IMR-90 (cell line): ENCODE measurements at regions not wholly inside any gene's neighbourhood (a gene's known extent, or its start where the extent isn't known, plus 50 kb on each side); places are given as distances from the start of the nearest gene placed in this dataset.

Experiments used
- ATAC-seq: fragments of 200-7000 bp; cut with Tn5 transposase; 2 replicates; pipeline ENCODE4 v1.9.1; 2020; ENCODE audit warnings: low read depth, mild to moderate bottlenecking, moderate library complexity
- BruUV-seq: library from RNA; stranded (reverse); fragments of 400-500 nt; replicated peaks from 2 replicates; lab custom pipeline; 2021; lab: Mats Ljungman, UMichigan
- CTCF ChIA-PET: fragments of 300-600 bp; formaldehyde crosslinking; extraction: SDS; loops from one replicate; lab custom pipeline; 2021; ENCODE audit warnings: antibody characterized with exemption; lab: Yijun Ruan, JAX
- POLR2A ChIA-PET: fragments of 300-600 bp; sonication (Branson Sonifier 250); formaldehyde crosslinking; loops from one replicate; lab custom pipeline; 2022; ENCODE audit warnings: antibody characterized with exemption; ENCODE audit not compliant: unreplicated experiment; lab: Charles Lee
- DNase-seq: peaks from one replicate; pipeline ENCODE4 v3.0.0; 2013
- H2AFZ ChIP-seq: replicated peaks from 2 replicates; pipeline ENCODE3; 2013; ENCODE audit warnings: low read length, mild to moderate bottlenecking; ENCODE audit not compliant: poor library complexity
- H2AK5ac ChIP-seq: 2 replicates; pipeline ENCODE4 v1.6.1; 2013; ENCODE audit warnings: low read depth, low read length, inconsistent platforms
- H2AK9ac ChIP-seq: replicated peaks from 2 replicates; pipeline ENCODE3; 2013; ENCODE audit warnings: mild to moderate bottlenecking, low read depth, low read length, moderate library complexity; ENCODE audit not compliant: poor library complexity
- H2BK120ac ChIP-seq: 2 replicates; pipeline ENCODE4 v1.6.1; 2013; ENCODE audit warnings: low read depth, low read length, inconsistent platforms
- H2BK15ac ChIP-seq: 3 replicates; pipeline ENCODE4 v1.6.1; 2013; ENCODE audit warnings: low read depth, low read length, inconsistent platforms
- H2BK20ac ChIP-seq: 2 replicates; pipeline ENCODE4 v1.6.1; 2013; ENCODE audit warnings: low read depth, mild to moderate bottlenecking, inconsistent platforms, low read length, moderate library complexity
- H2BK5ac ChIP-seq: 2 replicates; pipeline ENCODE4 v1.6.1; 2013; ENCODE audit warnings: mild to moderate bottlenecking, low read depth, low read length, inconsistent platforms; ENCODE audit not compliant: poor library complexity, severe bottlenecking
- H3K14ac ChIP-seq: replicated peaks from 2 replicates; pipeline ENCODE4 v1.6.1; 2013; ENCODE audit warnings: low read depth, low read length, inconsistent platforms
- H3K18ac ChIP-seq: 2 replicates; pipeline ENCODE4 v1.6.1; 2013; ENCODE audit warnings: low read depth, low read length, control low read depth
- H3K23ac ChIP-seq: 2 replicates; pipeline ENCODE4 v1.6.1; 2013; ENCODE audit warnings: low read depth, low read length, inconsistent platforms
- H3K27ac ChIP-seq: 2 replicates; pipeline ENCODE4 v1.5.1; 2013; ENCODE audit warnings: mild to moderate bottlenecking, control low read depth, low read length; ENCODE audit not compliant: insufficient read depth
- H3K27me3 ChIP-seq: 2 replicates; pipeline ENCODE4 v1.6.1; 2013; ENCODE audit warnings: low read length; ENCODE audit not compliant: control insufficient read depth, insufficient read depth
- H3K36me3 ChIP-seq: 2 replicates; pipeline ENCODE4 v1.6.1; 2013; ENCODE audit warnings: low read length, mixed read lengths; ENCODE audit not compliant: control insufficient read depth, insufficient read depth
- H3K4ac ChIP-seq: 2 replicates; pipeline ENCODE4 v1.6.1; 2013; ENCODE audit warnings: low read depth, low read length, inconsistent platforms
- H3K4me1 ChIP-seq: 2 replicates; pipeline ENCODE4 v1.6.1; 2013; ENCODE audit warnings: low read length, mixed read lengths; ENCODE audit not compliant: control insufficient read depth, insufficient read depth
- H3K4me2 ChIP-seq: 2 replicates; pipeline ENCODE4 v1.6.1; 2013; ENCODE audit warnings: low read depth, mild to moderate bottlenecking, control low read depth, low read length, moderate library complexity
- H3K4me3 ChIP-seq: 2 replicates; pipeline ENCODE4 v1.5.1; 2013; ENCODE audit warnings: low read depth, mild to moderate bottlenecking, control low read depth, low read length, moderate library complexity; ENCODE audit not compliant: insufficient read depth
- H3K56ac ChIP-seq: 2 replicates; pipeline ENCODE4 v1.6.1; 2013; ENCODE audit warnings: low read length, inconsistent platforms; ENCODE audit not compliant: insufficient read depth; ENCODE audit errors: extremely low read depth
- H3K79me1 ChIP-seq, 2 experiments: 2 replicates each; pipeline ENCODE4 v1.6.1; 2013; ENCODE audit warnings: low read length in 2 of 2, inconsistent platforms in 1 of 2, low read depth in 1 of 2
- H3K9ac ChIP-seq: 2 replicates; pipeline ENCODE4 v1.6.1; 2013; ENCODE audit warnings: low read depth, low read length, control low read depth
- H3K9me1 ChIP-seq: 2 replicates; pipeline ENCODE4 v1.6.1; 2013; ENCODE audit warnings: low read length, inconsistent platforms; ENCODE audit not compliant: insufficient read depth
- H3K9me3 ChIP-seq: 2 replicates; pipeline ENCODE4 v1.6.1; 2013; ENCODE audit warnings: low read length; ENCODE audit not compliant: control insufficient read depth, insufficient read depth
- H4K20me1 ChIP-seq: 2 replicates; pipeline ENCODE4 v1.6.1; 2013; ENCODE audit warnings: low read length, inconsistent platforms; ENCODE audit not compliant: insufficient read depth
- H4K5ac ChIP-seq: 2 replicates; pipeline ENCODE4 v1.6.1; 2013; ENCODE audit warnings: mild to moderate bottlenecking, low read depth, low read length, control low read depth
- H4K8ac ChIP-seq, 2 experiments: 2 replicates each; pipeline ENCODE4 v1.6.1; 2013; ENCODE audit warnings: low read depth in 2 of 2, low read length in 2 of 2, control low read depth in 1 of 2, inconsistent platforms in 1 of 2
- H4K91ac ChIP-seq: 2 replicates; pipeline ENCODE4 v1.6.1; 2013; ENCODE audit warnings: low read depth, low read length, inconsistent platforms; ENCODE audit not compliant: insufficient read depth
- CEBPB ChIP-seq: IDR thresholded peaks from 2 replicates; pipeline ENCODE4 v1.6.1; 2012; ENCODE audit warnings: low read depth, low read length, improper control_type of control experiment
- USF2 ChIP-seq: fragments of 150-350 bp; IDR thresholded peaks from 2 replicates; pipeline ENCODE4 v1.6.1; 2017; ENCODE audit warnings: mild to moderate bottlenecking, antibody characterized with exemption, low read length, low read depth
- WGBS, 2 experiments: methylation state at CpG; one replicate each; pipeline versions ENCODE4 v1.1.5 to v1.1.7; 2013; ENCODE audit warnings: missing lambda C conversion rate in 2 of 2; ENCODE audit not compliant: insufficient read length in 1 of 2; ENCODE audit errors: extremely low coverage in 2 of 2; 5-methylcytosine and 5-hydroxymethylcytosine counted together
- dilution Hi-C: fragments of 300-500 bp; cut with HindIII; formaldehyde crosslinking; loops from one replicate; pipeline ENCODE4 v1.14.3; 2018; ENCODE audit warnings: low sequenced_read_pairs; ENCODE audit not compliant: unreplicated experiment
- in situ Hi-C: fragments of 300-500 bp; cut with MboI; formaldehyde crosslinking; loops from 3 replicates; pipeline ENCODE4 v1.14.3; 2019; ENCODE audit warnings: low sequenced_read_pairs, inconsistent platforms, mixed read lengths
- intact Hi-C: fragments of 100-400 bp; cut with micrococcal nuclease; formaldehyde crosslinking; loops from 2 replicates; pipeline ENCODE4 v1.10.0; 2022

GRCh38 chr13:37326334-37326733 is 220.9 kb upstream of the CSNK1A1L start:
- intact Hi-C loops (no loop called here), dilution Hi-C loops (no loop called here), in situ Hi-C loops (no loop called here)
- BruUV-seq, result no TSS peak
- H3K4me2 ChIP-seq, result no peak overlapping the region; the same call in 1 of the 2 replicates
- H3K79me1 ChIP-seq, result no peaks in the 10 kb centered on the region
- H2AK5ac ChIP-seq, result no peak overlapping the region
- CTCF ChIA-PET, result no interaction called here
- H4K91ac ChIP-seq, result no peak overlapping the region
- TF ChIP-seq USF2 (no peak), CEBPB (peak; percentile 57)
- POLR2A ChIA-PET, result no interaction called here
- WGBS, 2 experiments, result no CpG with 5 or more reads among the region's 2 CpGs
- no peak overlapping the region for H3K23ac ChIP-seq
- H3K36me3 ChIP-seq, result no peaks in the 10 kb centered on the region
- H3K4ac ChIP-seq, result no peak overlapping the region
- no peak overlapping the region for H3K4me3 ChIP-seq
- no peaks in the 10 kb centered on the region for H4K20me1 ChIP-seq
- H4K8ac ChIP-seq, result peak overlapping the region in 1 of 2 experiments; percentile 51; a peak in 1 of 4 replicates
- no peak overlapping the region for H2AFZ ChIP-seq
- H3K18ac ChIP-seq, result peak overlapping the region; percentile 64; the same call in 1 of the 2 replicates
- peak overlapping the region; percentile 5; the same call in 1 of the 2 replicates for H3K14ac ChIP-seq
- peak overlapping the region; percentile 13; the same call in 1 of the 2 replicates for H2BK120ac ChIP-seq
- H3K56ac ChIP-seq, result no peak overlapping the region
- no peaks in the 10 kb centered on the region for H3K9me1 ChIP-seq
- H3K9ac ChIP-seq, result no peak overlapping the region
- no peak overlapping the region for H3K27ac ChIP-seq
- no peak overlapping the region for H2AK9ac ChIP-seq
- no peak overlapping the region for H4K5ac ChIP-seq
- H2BK15ac ChIP-seq, result peak overlapping the region; percentile 10; the same call in 1 of the 3 replicates
- no peaks in the 10 kb centered on the region for H3K27me3 ChIP-seq
- H2BK20ac ChIP-seq, result peak overlapping the region; percentile 5; the same call in 1 of the 2 replicates
- H2BK5ac ChIP-seq, result no peak overlapping the region
- H3K9me3 ChIP-seq, result no peaks in the 10 kb centered on the region; the same call in 1 of the 2 replicates
- H3K4me1 ChIP-seq, result no peaks in the 10 kb centered on the region
- ATAC-seq (peak; percentile 63), DNase-seq (peak; percentile 37)
